Right atrium auricular region (tissue), 2 donors: ENCODE measurements at regions not wholly inside any gene's neighbourhood (a gene's known extent, or its start where the extent isn't known, plus 50 kb on each side); places are given as distances from the start of the nearest gene placed in this dataset.

Experiments
- DNase-seq: peaks from one replicate; pipeline ENCODE4 v3.0.0-alpha.2; 2019; ENCODE audit warnings: low spot score
- H3K27ac ChIP-seq, 2 donors: fragments of 200-600 bp; sonication (generic); 1 replicate in 1 of 2; 2 replicates in 1 of 2; pipeline ENCODE4 v1.5.1; 2016 to 2019
- H3K27me3 ChIP-seq, 2 donors: fragments of 200-600 bp; sonication (generic); one replicate each; pipeline versions ENCODE4 v1.5.1 to v1.6.0; 2017 to 2019
- H3K36me3 ChIP-seq: fragments of 200-600 bp; sonication (generic); one replicate; pipeline ENCODE4 v1.5.1; 2016
- H3K4me1 ChIP-seq, 2 donors: fragments of 200-600 bp; sonication (generic); one replicate each; pipeline versions ENCODE4 v1.5.1 to v1.6.0; 2017 to 2019
- H3K4me3 ChIP-seq, 2 donors: fragments of 200-600 bp; sonication (generic); 1 replicate in 1 of 2; 2 replicates in 1 of 2; pipeline ENCODE4 v1.5.1; 2017 to 2019; ENCODE audit warnings: mild to moderate bottlenecking in 1 of 2, moderate library complexity in 1 of 2
- H3K9me3 ChIP-seq, 2 donors: fragments of 200-600 bp; sonication (generic); one replicate each; pipeline ENCODE4 v1.5.1; 2019
- CTCF ChIP-seq, 2 donors: fragments of 200-600 bp; sonication (generic); IDR thresholded peaks; one replicate each; pipeline ENCODE4 v1.5.1; 2019; ENCODE audit warnings: antibody characterized with exemption in 2 of 2

- H3K9me3 ChIP-seq = no peaks in the 10 kb centered on the region
- no peak for DNase-seq
- no peak for TF ChIP-seq CTCF (IDR thresholded peaks at IDR 0.05)
- H3K27me3 ChIP-seq = no peaks in the 10 kb centered on the region
- no peaks in the 10 kb centered on the region for H3K36me3 ChIP-seq
- no peaks in the 10 kb centered on the region for H3K4me1 ChIP-seq
- H3K4me3 ChIP-seq = no peak overlapping the region
- no peak overlapping the region for H3K27ac ChIP-seq
Observed at GRCh38 chr13:34320084-34320483, 502.1 kb downstream of the RFC3 start.

DNA sequence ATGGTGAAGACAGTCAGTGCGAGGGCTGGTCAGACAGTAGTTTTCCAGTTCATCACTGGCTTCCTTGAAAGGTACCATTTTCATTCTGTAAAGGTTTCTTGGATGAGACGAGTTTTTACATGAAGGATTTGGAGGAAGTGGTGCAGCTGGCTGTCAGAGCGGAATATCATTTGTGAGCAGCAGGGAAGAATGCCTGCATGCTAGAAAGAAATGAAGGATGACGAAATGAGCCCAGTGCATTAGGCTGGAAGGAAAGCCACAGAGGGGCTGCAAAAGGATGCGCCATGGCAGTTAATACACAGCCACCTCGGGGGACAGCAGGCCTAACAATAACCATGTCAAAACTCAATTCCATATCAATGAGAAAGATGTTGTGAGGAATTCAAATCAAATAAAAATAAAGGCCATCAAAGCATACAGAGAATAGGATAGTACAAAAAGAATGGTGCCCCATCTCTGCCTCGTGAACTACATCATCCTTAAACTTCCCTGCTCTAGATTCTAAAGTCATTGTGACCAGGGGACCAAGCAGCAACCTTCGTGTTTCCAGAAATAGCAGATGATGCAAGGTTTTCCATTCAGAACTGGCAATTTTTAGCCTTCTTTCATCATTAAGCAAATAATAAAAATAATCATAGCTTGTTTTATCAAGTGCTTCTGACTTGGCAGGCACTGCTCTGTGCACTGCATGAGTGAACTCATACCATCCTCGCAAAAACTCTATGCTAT, 504.2 kb downstream of the RFC3 start:
- H3K27me3 ChIP-seq = no peaks in the 10 kb centered on the region
- no peaks in the 10 kb centered on the region for H3K4me1 ChIP-seq
- no peak for TF ChIP-seq CTCF (IDR thresholded peaks at IDR 0.05)
- H3K4me3 ChIP-seq = no peak overlapping the region
- H3K36me3 ChIP-seq = no peaks in the 10 kb centered on the region
- no peaks in the 10 kb centered on the region for H3K9me3 ChIP-seq
- H3K27ac ChIP-seq = no peak overlapping the region
- DNase-seq = no peak

GRCh38 chr13:34322743-34323074, 504.8 kb downstream of the RFC3 start:
- no peak for DNase-seq
- Histone ChIP-seq H3K4me3 (no peak overlapping the region), H3K4me1 (no peaks in the 10 kb centered on the region), H3K36me3 (no peaks in the 10 kb centered on the region), H3K27ac (no peak overlapping the region), H3K27me3 (no peaks in the 10 kb centered on the region), H3K9me3 (no peaks in the 10 kb centered on the region)
- no peak for TF ChIP-seq CTCF (IDR thresholded peaks at IDR 0.05)

- TF ChIP-seq CTCF (IDR thresholded peaks at IDR 0.05) = no peak
- no peak for DNase-seq
Observed at GRCh38 chr13:34335014-34336007, 517.4 kb downstream of the RFC3 start.

GRCh38 chr13:34338102-34338501, 520.2 kb downstream of the RFC3 start:
- H3K4me3 ChIP-seq = no peak overlapping the region
- H3K36me3 ChIP-seq = no peaks in the 10 kb centered on the region
- DNase-seq = no peak
- no peak overlapping the region for H3K27ac ChIP-seq
- H3K9me3 ChIP-seq = no peaks in the 10 kb centered on the region
- no peaks in the 10 kb centered on the region for H3K27me3 ChIP-seq
- no peaks in the 10 kb centered on the region for H3K4me1 ChIP-seq
- TF ChIP-seq CTCF (IDR thresholded peaks at IDR 0.05) = no peak

More at GRCh38 chr13:34335014-34336007, 517.4 kb downstream of the RFC3 start:
- Histone ChIP-seq H3K27ac (no peak overlapping the region), H3K4me3 (no peak overlapping the region), H3K36me3 (no peaks in the 10 kb centered on the region), H3K4me1 (no peaks in the 10 kb centered on the region), H3K27me3 (no peaks in the 10 kb centered on the region), H3K9me3 (no peaks in the 10 kb centered on the region)
